ENCODE measurements at regions not wholly inside any gene's neighbourhood (a gene's known extent, or its start where the extent isn't known, plus 50 kb on each side); places are given as distances from the start of the nearest gene placed in this dataset.
"Not testable (repeated sequence)": the region's sequence is repeated elsewhere in the genome, so short reads cannot be mapped to it uniquely, and the experiment has no call there.

- no peak for DNase-seq (ENCODE audit: low spot score)
Measured at GRCh38 chr1:119253366-119253765, 112.9 kb upstream of the WARS2 start.

- peak; percentile 14 for DNase-seq (ENCODE audit: low spot score)
Measured at GRCh38 chr1:119254067-119254720, 113.7 kb upstream of the WARS2 start.

- DNase-seq (ENCODE audit: low spot score) = not testable (repeated sequence)
Measured at GRCh38 chr1:119256089-119256488, 112.5 kb upstream of the HAO2 start.

- no peak for DNase-seq (ENCODE audit: low spot score)
Measured at GRCh38 chr1:119260506-119260905, 108.1 kb upstream of the HAO2 start.

GRCh38 chr1:119266386-119266785 is 102.2 kb upstream of the HAO2 start:
- no peak for DNase-seq (ENCODE audit: low spot score)

- DNase-seq (ENCODE audit: low spot score) = no peak
Measured at GRCh38 chr1:119266858-119267257, 101.7 kb upstream of the HAO2 start.

- not testable (repeated sequence) for DNase-seq (ENCODE audit: low spot score)
Measured at GRCh38 chr1:119267288-119267687, 101.3 kb upstream of the HAO2 start.

GRCh38 chr1:119268879-119269278 is 99.7 kb upstream of the HAO2 start:
- DNase-seq (ENCODE audit: low spot score) = no peak

GRCh38 chr1:119275145-119276134 is 93.1 kb upstream of the HAO2 start:
- peak; percentile 73 for DNase-seq (ENCODE audit: low spot score)

GRCh38 chr1:119276558-119276957 is 92.0 kb upstream of the HAO2 start:
- DNase-seq (ENCODE audit: low spot score) = no peak

GRCh38 chr1:119279456-119280381 is 88.9 kb upstream of the HAO2 start:
- peak; percentile 74 for DNase-seq (ENCODE audit: low spot score)

- peak; percentile 74 for DNase-seq (ENCODE audit: low spot score)
Measured at GRCh38 chr1:119285482-119285881, 83.1 kb upstream of the HAO2 start.

GRCh38 chr1:119286587-119287181 is 81.9 kb upstream of the HAO2 start:
- peak; percentile 53 for DNase-seq (ENCODE audit: low spot score)

GRCh38 chr1:119288751-119289150 is 79.8 kb upstream of the HAO2 start:
- no peak for DNase-seq (ENCODE audit: low spot score)

- no peak for DNase-seq (ENCODE audit: low spot score)
Measured at GRCh38 chr1:119290297-119290696, 78.3 kb upstream of the HAO2 start.

- DNase-seq (ENCODE audit: low spot score) = peak; percentile 20
Measured at GRCh38 chr1:119291611-119292206, 76.9 kb upstream of the HAO2 start.

GRCh38 chr1:119293797-119294196 is 74.8 kb upstream of the HAO2 start:
- DNase-seq (ENCODE audit: low spot score) = no peak

GRCh38 chr1:119294199-119294598 is 74.4 kb upstream of the HAO2 start:
- DNase-seq (ENCODE audit: low spot score) = no peak

GRCh38 chr1:119294722-119295121 is 73.9 kb upstream of the HAO2 start:
- DNase-seq (ENCODE audit: low spot score) = no peak

GRCh38 chr1:119298687-119299303 is 69.8 kb upstream of the HAO2 start:
- DNase-seq (ENCODE audit: low spot score) = no peak

GRCh38 chr1:119302011-119302410 is 66.6 kb upstream of the HAO2 start:
- no peak for DNase-seq (ENCODE audit: low spot score)
